NCI-H748 (cell line): ENCODE measurements at regions not wholly inside any gene's neighbourhood (a gene's known extent, or its start where the extent isn't known, plus 50 kb on each side); places are given as distances from the start of the nearest gene placed in this dataset.
A peak's percentile ranks its signal among the peaks of the same experiment; 100 is the strongest.
"Not testable (repeated sequence)": the region's sequence is repeated elsewhere in the genome, so short reads cannot be mapped to it uniquely, and the experiment has no call there.

Experiments
- DNase-seq: peaks from one replicate; lab custom pipeline; 2025; ENCODE audit not compliant: unreplicated experiment; lab: John Stamatoyannopoulos, UW

DNA sequence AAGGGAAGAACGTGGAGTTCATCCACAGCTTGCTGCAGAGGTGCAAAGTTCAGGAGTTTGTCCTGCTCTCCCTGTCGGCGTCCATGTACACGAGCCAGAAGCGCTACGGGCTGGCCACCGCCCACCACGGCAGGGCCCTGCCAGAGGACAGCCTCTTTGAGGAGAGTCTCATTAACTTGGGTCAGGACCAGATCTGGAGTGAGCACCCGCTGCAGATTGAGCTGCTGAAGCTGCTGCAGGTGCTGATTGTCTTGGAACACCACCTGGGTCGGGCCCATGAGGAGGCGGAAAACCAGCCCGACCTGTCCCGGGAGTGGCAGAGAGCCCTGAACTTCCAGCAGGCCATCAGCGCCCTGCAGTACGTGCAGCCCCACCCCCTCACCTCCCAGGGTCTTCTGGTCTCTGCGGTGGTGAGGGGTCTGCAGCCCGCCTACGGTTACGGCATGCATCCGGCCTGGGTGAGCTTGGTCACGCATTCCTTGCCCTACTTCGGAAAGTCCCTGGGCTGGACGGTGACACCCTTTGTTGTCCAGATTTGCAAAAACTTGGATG, 73.8 kb upstream of the MORC3 start:
- DNase-seq: no peak

DNA sequence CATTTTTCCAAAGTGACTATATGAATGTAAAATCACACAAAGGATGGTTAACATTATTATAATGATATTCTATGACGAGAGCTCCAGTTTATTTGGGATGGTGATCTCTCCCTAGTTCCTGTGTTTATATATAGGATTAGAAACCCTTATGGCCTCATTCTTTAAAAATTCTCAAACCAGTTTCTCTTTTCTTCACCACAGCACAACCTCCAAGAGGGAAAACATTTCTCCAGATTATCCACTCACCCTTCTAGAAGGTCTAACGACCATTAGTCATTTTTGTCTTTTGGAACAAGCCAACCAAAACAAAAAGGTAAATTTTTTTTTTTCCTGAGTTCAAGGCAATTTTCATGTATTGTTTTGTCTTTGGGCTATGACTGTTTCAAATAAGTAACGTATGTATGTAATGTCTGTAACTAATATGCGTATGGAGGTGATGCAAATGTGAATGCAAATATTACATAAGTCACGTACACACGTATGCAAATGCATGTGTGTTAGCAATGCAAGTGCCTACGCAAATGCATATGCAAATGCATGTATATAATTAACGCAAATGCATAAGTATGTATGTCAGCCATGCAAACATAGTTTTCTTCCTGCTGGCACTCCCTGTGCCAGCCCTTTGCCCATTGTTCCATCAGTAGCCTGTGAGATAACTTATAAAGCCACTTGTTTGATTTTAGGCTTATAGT, 72.5 kb upstream of the MORC3 start:
- no peak for DNase-seq

DNA sequence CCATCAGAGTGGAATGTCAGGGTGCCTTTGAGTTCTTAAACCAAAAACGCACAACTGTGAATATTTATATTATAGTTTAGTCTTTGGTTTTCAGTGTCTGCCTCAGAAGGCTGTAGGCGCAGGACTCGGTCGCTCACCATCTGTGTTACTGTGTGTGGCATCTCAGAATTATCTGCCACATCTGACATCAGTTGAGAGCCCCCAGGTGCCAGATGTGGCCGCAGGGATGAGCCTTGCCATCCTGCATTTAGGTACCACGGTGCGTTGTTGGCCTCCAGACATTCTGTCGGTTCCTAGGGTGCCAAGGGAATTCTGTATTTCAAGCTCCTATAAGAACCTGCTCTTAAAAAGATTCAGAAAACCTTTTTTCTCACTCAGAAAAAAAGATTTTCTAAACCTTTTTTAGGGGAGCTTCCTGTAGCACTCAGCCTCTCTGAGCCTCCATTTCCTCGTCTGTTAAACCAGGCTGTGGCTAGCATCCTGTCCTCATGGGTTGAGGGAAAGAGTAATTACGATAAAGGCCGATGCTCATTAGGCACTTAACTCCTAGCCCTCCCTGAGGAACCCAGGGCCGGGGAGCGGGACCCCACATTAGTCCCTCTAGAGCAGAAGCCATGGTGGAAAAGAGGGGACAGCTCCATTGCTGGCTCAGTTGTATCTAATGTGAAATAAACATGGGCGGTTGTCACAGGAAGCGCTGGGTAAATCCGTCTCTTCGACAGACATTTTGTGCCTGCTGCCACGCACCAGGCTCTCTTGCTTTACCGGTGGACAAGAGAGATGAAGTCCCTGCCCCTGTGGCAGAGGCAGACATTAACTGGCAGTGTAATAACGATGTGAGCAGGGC, 70.2 kb upstream of the MORC3 start:
- no peak for DNase-seq

DNA sequence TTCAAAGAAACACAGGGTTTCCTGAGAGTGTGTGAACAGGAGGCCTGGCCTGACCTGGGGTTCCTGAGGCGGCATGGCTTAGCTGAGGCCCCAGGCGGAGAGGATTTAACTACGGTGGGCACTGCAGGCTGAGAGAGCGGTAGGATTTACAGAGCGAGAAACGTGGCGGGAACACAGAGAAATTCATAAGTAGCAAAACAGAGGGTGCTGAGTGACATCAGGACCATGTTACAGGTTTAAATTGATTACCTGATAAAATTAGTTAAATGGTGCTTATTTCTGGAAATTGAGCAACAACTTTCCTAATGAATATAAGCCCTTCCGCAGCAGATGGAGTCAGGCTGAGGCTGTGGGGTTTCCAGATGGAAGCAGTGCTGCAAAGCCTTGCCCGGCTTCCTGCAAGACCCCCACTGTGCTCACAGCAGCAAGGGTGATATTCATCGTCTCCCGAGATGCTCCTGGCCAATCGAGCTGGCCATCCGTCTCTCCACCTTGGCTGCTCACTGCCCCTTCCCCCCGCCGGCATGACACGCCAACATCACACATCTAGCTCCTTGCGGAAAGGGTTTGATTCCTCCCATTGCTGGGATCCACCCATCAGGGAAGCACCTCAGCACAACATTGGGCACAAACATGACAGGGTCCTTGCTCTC, 69.4 kb upstream of the MORC3 start:
- no peak for DNase-seq

DNA sequence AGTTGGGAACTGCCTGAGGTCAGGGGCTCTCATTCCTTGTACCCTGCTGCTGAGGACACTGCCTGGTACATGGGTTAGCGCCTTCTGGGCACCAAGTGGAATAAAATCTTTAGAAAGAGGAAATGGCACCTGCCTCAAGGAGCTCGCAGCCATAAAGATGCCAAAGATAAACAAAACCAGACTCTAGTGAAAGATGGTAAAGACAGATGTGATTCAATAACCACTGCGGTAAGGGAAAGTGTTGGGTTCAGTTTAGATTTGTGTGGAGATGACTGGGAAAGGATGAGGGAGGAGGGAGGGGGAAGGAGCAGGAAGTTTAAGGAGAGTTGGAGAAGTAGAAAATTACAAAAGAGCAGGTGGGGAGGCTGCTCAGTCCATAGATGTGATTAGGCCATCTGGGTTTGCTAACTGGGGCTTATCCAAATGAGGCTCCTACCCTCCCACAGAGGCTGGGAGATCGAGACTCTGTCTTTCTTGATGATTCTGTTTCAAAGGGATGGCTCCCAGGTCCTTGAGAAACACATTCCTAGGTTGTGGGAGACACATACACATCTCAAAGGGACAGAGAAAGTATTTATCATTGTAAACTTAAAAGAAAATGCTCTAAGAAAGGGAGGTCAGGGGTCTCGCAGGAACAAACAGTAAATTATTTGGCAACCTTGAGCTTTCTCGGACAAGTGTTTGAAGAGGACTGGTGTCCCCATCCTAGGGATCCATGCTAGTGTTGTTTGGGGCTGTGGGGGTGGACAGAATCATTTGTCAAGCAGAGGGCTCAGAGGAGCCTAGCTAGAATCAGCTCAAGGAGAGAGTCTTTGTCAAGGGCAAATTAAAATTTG, 65.7 kb upstream of the MORC3 start:
- DNase-seq: no peak

DNA sequence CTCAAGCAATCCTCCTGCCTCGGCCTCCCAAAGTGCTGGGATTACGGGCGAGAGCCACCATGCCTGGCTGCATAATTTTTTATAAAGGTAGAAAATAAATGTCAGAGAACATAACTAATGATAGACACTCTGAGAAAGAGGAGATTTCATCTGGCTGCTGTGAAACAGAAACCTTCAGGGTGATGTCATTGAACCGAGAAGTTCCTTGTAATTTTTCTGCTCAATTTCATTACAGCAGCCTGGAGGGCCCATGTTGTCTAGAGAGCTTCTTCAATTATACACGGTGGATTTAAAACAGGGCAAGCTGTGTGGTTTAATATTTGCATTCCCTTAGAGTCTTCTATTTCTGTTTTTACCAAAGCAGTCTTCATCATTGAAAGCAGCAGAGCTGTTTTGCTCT, 64.3 kb upstream of the MORC3 start:
- no peak for DNase-seq

DNA sequence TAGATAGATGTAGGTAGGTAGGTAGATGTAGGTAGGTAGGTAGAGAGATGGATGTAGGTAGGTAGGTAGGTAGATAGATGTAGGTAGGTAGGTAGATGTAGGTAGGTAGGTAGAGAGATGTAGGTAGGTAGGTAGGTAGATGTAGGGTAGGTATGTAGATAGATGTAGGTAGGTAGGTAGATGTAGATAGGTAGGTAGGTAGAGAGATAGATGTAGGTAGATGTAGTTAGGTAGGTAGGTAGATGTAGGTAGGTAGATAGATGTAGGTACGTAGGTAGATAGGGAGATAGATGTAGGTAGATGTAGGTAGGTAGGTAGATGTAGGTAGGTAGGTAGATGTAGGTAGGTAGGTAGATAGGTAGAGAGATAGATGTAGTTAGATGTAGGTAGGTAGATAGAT, 62.3 kb upstream of the MORC3 start:
- no peak for DNase-seq

DNA sequence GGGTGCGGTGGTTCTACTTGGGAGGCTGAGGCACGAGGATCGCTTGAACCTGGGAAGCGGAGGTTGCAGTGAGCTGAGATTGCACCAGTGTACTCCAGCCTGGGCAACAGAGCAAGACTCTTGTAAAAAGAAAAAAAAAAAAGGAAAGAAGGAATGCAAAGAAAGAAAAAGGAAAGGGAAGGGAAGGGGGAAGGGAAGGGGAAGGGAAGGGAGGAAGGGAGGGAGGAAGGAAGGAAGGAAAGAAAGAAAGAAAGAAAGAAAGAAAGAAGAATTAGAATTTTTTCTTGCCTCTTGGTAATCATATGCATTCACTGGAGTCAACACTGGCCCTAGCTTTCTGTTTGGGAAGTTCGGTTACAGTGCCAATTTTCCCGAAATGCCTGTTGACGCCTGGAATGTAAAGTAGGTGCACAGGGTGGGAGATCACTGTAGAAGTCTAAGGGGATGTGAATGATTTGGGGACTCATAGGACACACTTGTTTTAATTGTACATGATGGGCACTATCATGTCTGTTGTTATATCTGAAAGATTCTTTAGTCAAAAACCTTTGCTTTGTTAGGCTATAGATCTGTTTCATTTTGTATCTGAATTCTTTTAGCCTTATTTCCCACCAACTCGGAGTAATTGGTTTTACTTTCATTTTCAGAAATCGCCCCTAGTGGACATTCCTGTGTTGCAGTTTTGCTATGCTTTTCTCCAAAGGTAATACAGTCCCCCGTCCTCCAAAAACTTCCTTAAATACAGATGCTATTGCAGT, 59.8 kb upstream of the MORC3 start:
- DNase-seq: peak; percentile 27

DNA sequence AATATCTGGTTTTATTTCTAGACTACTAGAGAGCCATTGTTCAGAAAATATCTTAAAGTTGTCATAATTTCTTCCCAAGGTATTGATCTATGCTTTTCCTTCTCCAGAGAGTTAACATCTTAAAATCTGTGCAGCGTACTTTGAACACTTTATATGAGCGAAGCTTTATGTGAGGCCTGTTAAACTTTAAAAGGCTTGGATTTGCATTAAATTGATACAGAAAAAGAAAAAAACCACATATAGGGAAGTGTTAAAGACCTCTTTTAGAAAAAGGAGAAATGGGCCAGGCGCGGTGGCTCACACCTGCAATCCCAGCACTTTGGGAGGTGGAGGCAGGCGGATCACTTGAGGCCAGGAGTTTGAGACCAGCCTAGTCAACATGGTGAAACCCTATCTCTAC, 59.2 kb upstream of the MORC3 start:
- DNase-seq: no peak

DNA sequence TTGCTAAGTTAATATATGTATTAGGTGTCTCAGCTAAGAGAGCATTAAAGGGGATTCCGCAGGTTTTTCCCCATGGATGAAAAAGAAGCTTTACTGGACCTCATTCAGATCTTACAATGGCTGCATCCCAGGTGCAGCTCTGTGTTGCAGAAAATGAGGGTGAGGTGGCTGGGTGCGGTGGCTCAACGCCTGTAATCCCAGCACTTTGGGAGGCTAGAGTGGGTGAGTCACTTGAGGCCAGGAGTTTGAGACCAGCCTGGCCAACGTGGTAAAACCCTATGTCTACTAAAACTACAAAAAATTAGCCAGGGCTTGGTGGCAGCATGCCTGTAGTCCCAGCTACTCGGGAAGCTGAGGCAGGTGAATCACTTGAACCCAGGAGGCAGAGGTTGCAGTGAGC, 58.5 kb upstream of the MORC3 start:
- no peak for DNase-seq

DNA sequence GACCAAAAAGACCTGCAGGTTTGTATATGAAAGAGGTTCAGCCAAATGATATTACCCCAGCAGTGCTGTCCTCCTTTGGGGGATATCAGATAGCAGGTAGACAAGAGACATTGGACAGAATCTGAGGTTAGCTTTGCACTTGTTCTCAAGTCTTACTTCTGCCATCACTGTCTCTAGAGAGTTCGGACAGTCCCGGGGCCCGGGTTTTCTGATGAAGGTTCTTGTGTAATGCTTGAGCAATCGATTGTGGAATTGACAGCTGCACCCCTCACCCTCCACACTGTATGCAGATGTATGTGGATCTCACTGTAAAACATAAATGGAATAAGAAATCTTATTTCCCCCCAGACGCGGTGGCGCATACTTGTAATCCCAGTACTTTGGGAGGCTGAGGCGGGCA, 56.2 kb upstream of the MORC3 start:
- no peak for DNase-seq

DNA sequence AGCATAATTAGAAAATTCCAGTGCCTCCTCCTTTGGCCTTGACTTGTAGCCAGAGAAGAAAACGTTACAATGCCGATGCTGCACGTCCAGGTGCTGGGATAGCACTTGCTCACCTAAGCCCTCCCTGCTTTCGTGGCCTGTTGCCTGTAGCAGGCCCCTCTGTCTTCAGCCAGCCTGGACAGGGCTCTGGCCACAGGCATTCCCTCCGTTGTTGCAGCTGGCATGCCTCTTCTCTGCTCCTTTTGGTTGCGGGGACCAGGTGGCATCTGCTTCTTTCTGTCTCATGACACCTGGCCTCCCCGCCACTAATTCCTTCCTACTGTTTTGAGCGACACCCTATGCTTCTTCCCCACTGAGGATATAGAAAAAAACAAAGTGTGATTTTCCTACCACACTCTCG, 54.6 kb upstream of the MORC3 start:
- no peak for DNase-seq

DNA sequence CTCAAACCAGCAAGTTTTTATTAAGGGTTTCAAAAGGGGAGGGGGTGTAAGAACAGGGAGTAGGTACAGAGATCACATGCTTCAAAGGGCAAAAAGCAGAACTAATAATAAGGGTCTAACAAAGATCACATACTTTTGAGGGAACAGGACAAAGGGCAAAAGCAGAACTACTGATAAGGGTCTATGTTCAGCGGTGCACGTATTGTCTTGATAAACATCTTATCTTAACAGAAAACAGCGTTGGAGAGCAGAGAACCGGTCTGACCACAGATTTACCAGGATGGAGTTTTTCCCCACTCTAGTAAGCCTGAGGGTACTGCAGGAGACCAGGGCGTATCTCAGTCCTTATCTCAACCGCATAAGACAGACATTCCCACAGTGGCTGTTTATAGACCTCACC, 52.2 kb upstream of the MORC3 start:
- DNase-seq: not testable (repeated sequence)

DNA sequence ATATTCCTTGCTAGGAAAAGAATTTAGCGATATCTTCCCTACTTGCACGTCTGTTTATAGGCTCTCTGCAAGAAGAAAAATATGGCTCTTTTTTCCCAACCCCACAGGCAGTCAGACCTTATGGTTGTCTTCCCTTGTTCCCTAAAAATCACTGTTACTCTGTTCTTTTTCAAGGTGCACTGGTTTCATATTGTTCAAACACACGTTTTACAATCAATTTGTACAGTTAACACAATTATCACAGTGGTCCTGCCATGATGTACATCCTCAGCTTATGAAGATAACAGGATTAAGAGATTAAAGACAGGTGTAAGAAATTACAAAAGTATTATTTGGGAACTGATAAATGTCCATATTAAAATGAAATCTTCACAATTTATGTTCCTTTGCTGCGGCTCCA, 51.7 kb upstream of the MORC3 start:
- DNase-seq: not testable (repeated sequence)
